ENCODE measurements at regions not wholly inside any gene's neighbourhood (a gene's known extent, or its start where the extent isn't known, plus 50 kb on each side); places are given as distances from the start of the nearest gene placed in this dataset.

- TF ChIP-seq POLR2A (IDR thresholded peaks at IDR 0.05; ENCODE audit: low read depth, low read length), result no peak
- TF ChIP-seq TAF1 (IDR thresholded peaks at IDR 0.05; ENCODE audit: borderline replicate concordance, low read depth, low read length), result no peak
- TF ChIP-seq POLR2AphosphoS5 (IDR thresholded peaks at IDR 0.05; ENCODE audit: low read depth, low read length), result no peak
These were observed 179.0 kb upstream of the KRR1 start for GRCh38 chr12:75690296-75690955.

Measured in GM12892 (cell line).